HG02970 (cell line): ENCODE measurements at regions not wholly inside any gene's neighbourhood (a gene's known extent, or its start where the extent isn't known, plus 50 kb on each side); places are given as distances from the start of the nearest gene placed in this dataset.
"Not testable (repeated sequence)": the region's sequence is repeated elsewhere in the genome, so short reads cannot be mapped to it uniquely, and the experiment has no call there.

Experiments used
- ATAC-seq: cut with Tn5 transposase; IDR thresholded peaks from one replicate; pipeline ENCODE4 v1.9.1; 2021; ENCODE audit warnings: mild to moderate bottlenecking, moderate library complexity, moderate number of reproducible peaks; ENCODE audit not compliant: unreplicated experiment, low FRiP score

- ATAC-seq, result no peak
Measured at GRCh38 chr9:129547063-129547462, 73.8 kb downstream of the C9orf50 start.

- ATAC-seq, result not testable (repeated sequence)
Measured at GRCh38 chr9:129545876-129546275, 75.0 kb downstream of the C9orf50 start.

- ATAC-seq, result no peak
Measured at GRCh38 chr9:129544761-129545160, 76.1 kb downstream of the C9orf50 start.

GRCh38 chr9:129542741-129543140 is 78.2 kb downstream of the C9orf50 start:
- ATAC-seq, result no peak

- ATAC-seq, result no peak
Measured at GRCh38 chr9:129541270-129541669, 79.6 kb downstream of the C9orf50 start.

GRCh38 chr9:129539446-129539845 is 81.5 kb downstream of the C9orf50 start:
- no peak for ATAC-seq

GRCh38 chr9:129531860-129532402 is 89.0 kb downstream of the C9orf50 start:
- not testable (repeated sequence) for ATAC-seq

- not testable (repeated sequence) for ATAC-seq
Measured at GRCh38 chr9:129527955-129528354, 92.9 kb downstream of the C9orf50 start.

GRCh38 chr9:129525656-129526196 is 95.2 kb downstream of the C9orf50 start:
- no peak for ATAC-seq

- ATAC-seq, result no peak
Measured at GRCh38 chr9:129524582-129525270, 96.2 kb downstream of the C9orf50 start.

GRCh38 chr9:129523943-129524581 is 96.8 kb downstream of the C9orf50 start:
- no peak for ATAC-seq

- no peak for ATAC-seq
Measured at GRCh38 chr9:129522351-129522750, 98.5 kb downstream of the C9orf50 start.

- ATAC-seq, result no peak
Measured at GRCh38 chr9:129520082-129520481, 100.8 kb downstream of the C9orf50 start.

- ATAC-seq, result no peak
Measured at GRCh38 chr9:129518074-129518473, 102.8 kb downstream of the C9orf50 start.

GRCh38 chr9:129517006-129517405 is 103.9 kb downstream of the C9orf50 start:
- ATAC-seq, result no peak

- no peak for ATAC-seq
Measured at GRCh38 chr9:129514891-129515290, 106.0 kb downstream of the C9orf50 start.

- no peak for ATAC-seq
Measured at GRCh38 chr9:129514497-129514867, 106.4 kb downstream of the C9orf50 start.

GRCh38 chr9:129513856-129514496 is 106.9 kb downstream of the C9orf50 start:
- ATAC-seq, result no peak

GRCh38 chr9:129513282-129513681 is 107.6 kb downstream of the C9orf50 start:
- ATAC-seq, result no peak

- ATAC-seq, result no peak
Measured at GRCh38 chr9:129511285-129511900, 109.5 kb downstream of the C9orf50 start.

GRCh38 chr9:129509533-129509928 is 111.4 kb downstream of the C9orf50 start:
- ATAC-seq, result no peak
